ENCODE measurements at regions not wholly inside any gene's neighbourhood (a gene's known extent, or its start where the extent isn't known, plus 50 kb on each side); places are given as distances from the start of the nearest gene placed in this dataset.

- TF ChIP-seq, protein P1, sequence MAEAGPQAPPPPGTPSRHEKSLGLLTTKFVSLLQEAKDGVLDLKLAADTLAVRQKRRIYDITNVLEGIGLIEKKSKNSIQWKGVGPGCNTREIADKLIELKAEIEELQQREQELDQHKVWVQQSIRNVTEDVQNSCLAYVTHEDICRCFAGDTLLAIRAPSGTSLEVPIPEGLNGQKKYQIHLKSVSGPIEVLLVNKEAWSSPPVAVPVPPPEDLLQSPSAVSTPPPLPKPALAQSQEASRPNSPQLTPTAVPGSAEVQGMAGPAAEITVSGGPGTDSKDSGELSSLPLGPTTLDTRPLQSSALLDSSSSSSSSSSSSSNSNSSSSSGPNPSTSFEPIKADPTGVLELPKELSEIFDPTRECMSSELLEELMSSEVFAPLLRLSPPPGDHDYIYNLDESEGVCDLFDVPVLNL (CRISPR knock-in tag; IDR thresholded peaks at IDR 0.05; ENCODE audit: borderline replicate concordance, low read depth): no peak
- TF ChIP-seq STAT6 (CRISPR knock-in tag; conservative IDR thresholded peaks at IDR 0.05; ENCODE audit: low read depth) (no peak), CTCF (IDR thresholded peaks at IDR 0.05) (no peak), CREB1 (CRISPR knock-in tag; IDR thresholded peaks at IDR 0.05) (no peak), CREM (CRISPR knock-in tag; IDR thresholded peaks at IDR 0.05) (no peak), NR3C1 (CRISPR knock-in tag; conservative IDR thresholded peaks at IDR 0.05; ENCODE audit: low read depth) (no peak), SP1 (CRISPR knock-in tag; conservative IDR thresholded peaks at IDR 0.05) (no peak), MAX (CRISPR knock-in tag; IDR thresholded peaks at IDR 0.05) (no peak), TP53 (CRISPR knock-in tag; IDR thresholded peaks at IDR 0.05) (no peak), ZNF232 (CRISPR knock-in tag; IDR thresholded peaks at IDR 0.05) (no peak), MXD4 (CRISPR knock-in tag; IDR thresholded peaks at IDR 0.05; ENCODE audit: borderline replicate concordance) (no peak)
- TF ChIP-seq, protein P2, sequence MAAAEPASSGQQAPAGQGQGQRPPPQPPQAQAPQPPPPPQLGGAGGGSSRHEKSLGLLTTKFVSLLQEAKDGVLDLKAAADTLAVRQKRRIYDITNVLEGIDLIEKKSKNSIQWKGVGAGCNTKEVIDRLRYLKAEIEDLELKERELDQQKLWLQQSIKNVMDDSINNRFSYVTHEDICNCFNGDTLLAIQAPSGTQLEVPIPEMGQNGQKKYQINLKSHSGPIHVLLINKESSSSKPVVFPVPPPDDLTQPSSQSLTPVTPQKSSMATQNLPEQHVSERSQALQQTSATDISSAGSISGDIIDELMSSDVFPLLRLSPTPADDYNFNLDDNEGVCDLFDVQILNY (CRISPR knock-in tag; IDR thresholded peaks at IDR 0.05): no peak
Observed at GRCh38 chr5:164010900-164011299, 505.5 kb downstream of the MAT2B start.
